GM12891 (cell line): ENCODE measurements at regions not wholly inside any gene's neighbourhood (a gene's known extent, or its start where the extent isn't known, plus 50 kb on each side); places are given as distances from the start of the nearest gene placed in this dataset.

ENCODE experiments used
- DNase-seq: peaks from one replicate; pipeline ENCODE4 v3.0.0; 2011; ENCODE audit warnings: low spot score; ENCODE audit not compliant: insufficient read length
- FAIRE-seq: peaks from 2 replicates; lab custom pipeline; 2011; peaks lifted over from hg19 to GRCh38; lab: Jason Lieb, UNC
- PAX5 ChIP-seq: IDR thresholded peaks from 2 replicates; pipeline ENCODE4 v1.6.1; 2011; ENCODE audit warnings: low read length, moderate library complexity, mild to moderate bottlenecking; ENCODE audit not compliant: insufficient read depth, severe bottlenecking
- POLR2A ChIP-seq: IDR thresholded peaks from 2 replicates; pipeline ENCODE4 v1.6.1; 2011; ENCODE audit warnings: low read depth, low read length, control low read depth
- POLR2AphosphoS5 ChIP-seq: IDR thresholded peaks from 2 replicates; pipeline ENCODE4 v1.6.1; 2011; ENCODE audit warnings: low read depth, low read length, control low read depth
- POU2F2 ChIP-seq: IDR thresholded peaks from 2 replicates; pipeline ENCODE4 v1.6.1; 2011; ENCODE audit warnings: low read depth, mild to moderate bottlenecking, control low read depth, low read length, moderate library complexity
- SPI1 ChIP-seq: IDR thresholded peaks from 2 replicates; pipeline ENCODE4 v1.6.1; 2011; ENCODE audit warnings: low read depth, low read length, control low read depth
- TAF1 ChIP-seq: IDR thresholded peaks from 2 replicates; pipeline ENCODE4 v1.6.1; 2011; ENCODE audit warnings: low read depth, low read length, control low read depth

DNA sequence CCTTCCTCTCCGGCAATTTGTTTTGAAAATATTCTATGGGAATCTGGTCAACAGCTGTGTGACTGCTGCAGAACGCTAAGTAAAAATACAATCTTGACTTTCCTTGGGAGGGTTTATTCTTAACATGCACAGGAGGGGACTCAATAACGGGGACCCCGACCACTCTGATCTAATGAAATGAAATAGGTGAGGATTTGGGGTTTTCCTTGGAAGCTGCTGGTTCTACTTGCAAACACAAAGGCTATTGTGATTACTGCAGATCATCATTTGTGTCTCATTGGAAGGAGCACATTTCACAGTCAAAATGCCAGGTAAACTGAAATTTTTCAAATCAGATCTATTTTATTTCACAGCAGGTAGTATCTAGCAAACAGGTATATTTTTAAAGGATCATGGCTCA, 366.1 kb downstream of the SHANK2 start:
- no peak for TF ChIP-seq POLR2A
- no peak for TF ChIP-seq TAF1
- no peak for TF ChIP-seq POLR2AphosphoS5
- no peak for TF ChIP-seq SPI1
- no peak for TF ChIP-seq PAX5
- no peak for TF ChIP-seq POU2F2
- no peak for DNase-seq
- no peak for FAIRE-seq

DNA sequence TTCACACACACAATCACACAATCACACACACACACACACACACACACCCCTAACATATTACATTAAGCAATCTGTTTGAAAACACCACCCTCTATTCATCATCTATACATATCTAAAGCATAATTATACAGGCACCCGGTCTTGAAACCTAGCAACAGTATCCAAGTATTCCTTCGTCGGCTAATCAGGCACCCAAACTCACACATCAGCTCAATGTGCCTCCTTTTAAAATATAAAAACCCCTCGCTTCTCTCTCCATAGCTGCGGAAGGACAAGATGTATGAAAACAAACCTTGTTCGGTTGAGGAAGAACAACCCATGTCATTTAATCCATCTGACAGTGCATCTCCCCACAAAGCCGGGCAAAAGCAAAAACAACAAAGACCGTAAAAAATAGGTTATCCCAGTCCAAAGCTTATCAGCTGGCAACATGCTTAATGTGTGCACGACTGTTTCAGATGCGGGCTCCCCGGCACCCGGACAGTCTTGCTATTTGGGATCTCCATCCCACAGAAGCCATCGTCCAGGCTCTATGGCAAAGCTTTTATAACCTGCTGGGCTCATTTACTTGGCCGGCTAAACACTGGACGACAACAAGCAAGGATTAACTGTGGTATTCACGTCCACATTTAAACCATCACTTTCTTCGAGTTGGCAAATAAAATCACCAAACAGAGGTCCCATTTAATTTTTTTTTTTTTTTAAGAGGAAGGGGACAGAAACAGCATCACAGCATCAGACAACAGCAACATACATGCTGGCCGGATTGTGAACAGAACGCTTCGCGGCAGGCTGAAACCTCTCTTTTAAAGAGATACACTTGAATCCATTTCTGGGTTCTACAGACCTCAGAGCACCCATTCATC, 365.5 kb downstream of the SHANK2 start:
- no peak for TF ChIP-seq POLR2AphosphoS5
- TF ChIP-seq TAF1 = no peak
- no peak for TF ChIP-seq SPI1
- no peak for TF ChIP-seq PAX5
- TF ChIP-seq POLR2A = no peak
- TF ChIP-seq POU2F2 = no peak
- DNase-seq (no peak), FAIRE-seq (no peak)

DNA sequence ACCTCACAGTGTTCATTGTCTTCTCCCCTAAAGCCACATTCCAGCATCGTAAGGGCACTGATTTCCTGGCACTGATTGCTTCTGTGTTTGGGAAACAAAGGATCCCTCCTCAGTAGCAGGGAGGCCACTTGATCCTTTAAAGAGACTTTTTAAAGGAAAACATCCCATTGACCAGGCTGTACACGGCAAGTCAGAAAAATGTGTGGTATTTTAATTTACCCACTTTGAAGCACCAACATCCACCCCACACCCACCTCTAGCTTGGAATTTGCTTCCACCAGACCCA, 364.9 kb downstream of the SHANK2 start:
- DNase-seq = no peak
- TF ChIP-seq POU2F2 = no peak
- no peak for TF ChIP-seq TAF1
- no peak for TF ChIP-seq POLR2A
- TF ChIP-seq SPI1 = no peak
- no peak for TF ChIP-seq PAX5
- no peak for TF ChIP-seq POLR2AphosphoS5
- FAIRE-seq = no peak

DNA sequence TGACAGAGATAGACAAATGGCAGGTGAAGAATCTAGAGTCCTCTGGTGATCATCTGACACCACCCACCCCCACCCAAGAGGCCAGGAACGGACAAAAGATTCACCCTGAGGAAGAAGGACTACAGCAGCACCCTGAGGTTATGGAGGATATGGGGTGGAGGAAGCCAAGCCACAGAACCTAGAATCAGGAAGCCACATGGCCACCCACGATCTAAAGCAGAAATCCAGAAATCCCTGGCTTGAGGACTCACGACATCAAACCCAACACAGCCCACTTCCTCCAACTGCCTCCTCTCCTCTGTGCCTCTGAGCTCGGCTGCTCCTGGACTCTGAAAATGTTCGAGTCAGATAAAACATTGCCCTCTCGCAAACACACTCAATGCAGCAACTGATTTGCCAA, 364.3 kb downstream of the SHANK2 start:
- DNase-seq (no peak), FAIRE-seq (no peak)
- no peak for TF ChIP-seq POLR2AphosphoS5
- no peak for TF ChIP-seq POLR2A

DNA sequence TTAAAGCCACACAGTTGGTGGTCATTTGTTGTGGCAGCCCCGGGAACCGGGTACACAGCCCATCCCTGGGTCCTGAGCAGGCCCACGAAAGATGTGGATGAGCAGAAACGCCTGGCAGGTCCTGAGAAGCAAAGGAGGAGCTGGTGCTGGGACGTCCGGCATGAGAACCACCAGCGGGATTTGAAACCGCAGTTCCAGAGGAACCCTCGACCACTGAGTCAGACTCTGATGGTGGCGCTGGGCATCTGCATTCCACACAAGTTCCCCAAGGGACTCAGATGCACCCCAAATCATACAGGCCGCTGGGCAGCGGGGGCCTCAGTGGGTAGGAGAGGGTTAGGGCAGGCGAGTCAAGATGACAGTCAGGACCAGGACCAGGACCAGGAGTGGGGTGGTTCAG, 363.0 kb downstream of the SHANK2 start:
- DNase-seq = no peak

DNA sequence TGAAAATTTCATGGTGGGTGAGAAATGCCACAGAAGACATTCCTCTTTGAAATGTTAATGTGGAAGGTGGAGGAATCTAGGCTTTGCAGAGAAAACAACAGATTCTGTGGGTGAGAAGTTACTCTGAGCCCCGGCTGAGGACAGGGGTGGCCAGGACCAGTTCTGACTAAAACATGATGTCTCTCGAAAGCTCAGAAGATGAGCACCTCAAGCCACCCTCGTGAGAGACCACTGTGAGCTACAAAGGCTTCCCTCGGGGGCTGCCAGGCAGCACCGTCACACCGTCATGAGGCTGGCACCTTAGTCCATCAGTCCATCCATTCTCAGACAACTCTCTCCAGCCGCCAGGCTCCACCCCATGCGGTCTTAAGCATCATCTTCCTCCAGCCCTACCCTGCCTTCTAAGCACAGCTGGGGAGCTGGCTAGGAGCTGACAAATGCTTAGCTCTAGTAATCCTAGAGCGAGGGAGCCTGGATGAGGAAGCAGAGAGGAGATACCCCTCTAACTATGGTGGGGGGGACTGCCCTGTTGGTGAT, 360.5 kb downstream of the SHANK2 start:
- no peak for DNase-seq
- FAIRE-seq = no peak
- TF ChIP-seq POLR2A (no peak), SPI1 (no peak), TAF1 (no peak), POLR2AphosphoS5 (no peak), PAX5 (no peak), POU2F2 (no peak)

More for the DNA sequence above, 363.0 kb downstream of the SHANK2 start:
- TF ChIP-seq SPI1 (no peak), POLR2A (no peak), POU2F2 (no peak), PAX5 (no peak)
- FAIRE-seq = no peak

DNA sequence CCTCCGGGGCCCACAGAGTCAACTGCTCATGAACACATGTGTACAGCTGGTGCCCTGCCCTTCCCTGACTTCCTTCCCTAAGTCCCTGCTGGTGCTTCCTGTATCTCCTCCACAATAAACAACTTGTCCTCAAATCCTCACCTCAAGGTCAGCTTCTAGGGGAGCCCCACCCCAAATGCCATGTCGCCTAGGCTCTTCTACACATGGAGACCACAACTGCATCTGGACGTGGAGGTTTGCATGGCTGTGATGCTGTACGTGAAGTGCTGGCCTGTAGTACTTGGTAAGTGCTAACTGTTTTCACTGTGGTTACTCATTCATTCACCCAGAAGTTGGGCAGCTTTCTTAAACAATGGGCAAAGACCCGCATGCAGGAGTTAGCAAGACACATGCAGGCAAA, 359.5 kb downstream of the SHANK2 start:
- TF ChIP-seq PAX5 (no peak), SPI1 (no peak), POU2F2 (no peak), POLR2A (no peak), TAF1 (no peak), POLR2AphosphoS5 (no peak)
- FAIRE-seq (no peak), DNase-seq (no peak)

DNA sequence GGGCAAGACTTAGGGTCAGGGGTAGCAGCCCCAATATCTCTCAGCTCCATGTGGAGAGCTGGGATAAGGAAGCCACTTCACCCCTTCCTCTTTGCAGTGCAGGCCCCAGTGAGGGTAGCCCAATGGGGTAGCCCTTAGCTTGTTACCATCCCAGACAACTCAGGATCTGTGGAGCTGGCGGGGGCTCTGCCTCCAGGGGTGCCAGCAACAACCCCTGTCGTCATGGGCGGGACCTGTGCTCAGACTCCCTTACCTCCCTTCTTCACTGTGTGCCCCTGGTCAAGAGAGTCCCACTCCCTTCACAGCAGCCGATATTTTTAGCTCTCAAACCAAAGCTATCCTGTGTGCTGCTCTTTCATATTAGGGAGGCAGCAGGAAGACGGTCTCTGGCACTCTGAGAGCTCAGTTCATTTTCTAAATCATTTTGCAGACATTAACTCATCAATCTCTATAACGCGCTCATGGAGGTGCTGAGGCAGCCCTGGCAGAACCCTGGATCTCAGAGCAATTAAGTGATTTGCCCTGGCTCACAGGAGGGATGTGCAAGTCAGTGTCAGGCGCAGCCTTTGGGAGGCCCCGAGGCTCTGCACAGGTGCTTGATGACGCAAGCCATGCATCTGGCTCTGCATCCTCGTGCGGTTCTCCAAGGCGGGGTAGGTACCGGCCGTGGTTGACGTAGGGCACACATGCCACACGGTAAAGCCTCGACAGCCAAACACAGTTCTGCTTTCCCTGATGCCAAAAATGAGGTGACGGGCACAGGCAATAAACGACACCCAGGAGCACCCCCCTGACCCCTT, 357.6 kb downstream of the SHANK2 start:
- FAIRE-seq (no peak), DNase-seq (no peak)
- no peak for TF ChIP-seq TAF1
- TF ChIP-seq PAX5 = no peak
- no peak for TF ChIP-seq POU2F2
- TF ChIP-seq SPI1 = no peak
- TF ChIP-seq POLR2A = no peak
- no peak for TF ChIP-seq POLR2AphosphoS5

DNA sequence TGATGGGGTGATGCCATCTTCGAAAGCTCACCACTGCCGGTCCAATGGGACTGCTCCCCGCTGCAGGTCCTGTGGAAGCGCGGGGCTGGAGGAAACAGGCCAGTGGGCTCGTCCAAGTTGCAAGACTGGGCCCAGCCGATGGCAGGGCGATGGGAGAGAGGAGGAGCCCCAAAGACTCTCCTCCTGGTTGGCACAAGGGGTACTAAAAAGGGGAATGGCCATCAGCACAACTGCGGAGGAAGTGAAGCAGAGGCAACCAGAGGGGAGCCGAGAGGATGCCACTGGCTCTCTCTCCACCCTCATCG, 357.1 kb downstream of the SHANK2 start:
- TF ChIP-seq SPI1 = no peak
- TF ChIP-seq PAX5 = no peak
- TF ChIP-seq POLR2AphosphoS5 = no peak
- TF ChIP-seq POLR2A = no peak
- no peak for TF ChIP-seq TAF1
- TF ChIP-seq POU2F2 = no peak
- FAIRE-seq = no peak
- no peak for DNase-seq
